ENCODE measurements at regions not wholly inside any gene's neighbourhood (a gene's known extent, or its start where the extent isn't known, plus 50 kb on each side); places are given as distances from the start of the nearest gene placed in this dataset.

- no peaks in the 10 kb centered on the region for H3K36me3 ChIP-seq
- no peaks in the 10 kb centered on the region for H3K9me3 ChIP-seq
- no peak overlapping the region for H3K9ac ChIP-seq (ENCODE audit: low read depth in 2 of 2, low read length in 2 of 2)
- H3K4me3 ChIP-seq, result no peak overlapping the region
- H3K27me3 ChIP-seq, result no peaks in the 10 kb centered on the region
- TF ChIP-seq CTCF (IDR thresholded peaks at IDR 0.05), result no peak
- intact Hi-C loops (cut with DNase I), result no loop called here
- no peaks in the 10 kb centered on the region for H3K4me1 ChIP-seq
- H3K27ac ChIP-seq, result no peak overlapping the region
- no peak for DNase-seq
Observed at GRCh38 chr13:73803997-73804396, 330.2 kb downstream of the KLF12 start.

DNA sequence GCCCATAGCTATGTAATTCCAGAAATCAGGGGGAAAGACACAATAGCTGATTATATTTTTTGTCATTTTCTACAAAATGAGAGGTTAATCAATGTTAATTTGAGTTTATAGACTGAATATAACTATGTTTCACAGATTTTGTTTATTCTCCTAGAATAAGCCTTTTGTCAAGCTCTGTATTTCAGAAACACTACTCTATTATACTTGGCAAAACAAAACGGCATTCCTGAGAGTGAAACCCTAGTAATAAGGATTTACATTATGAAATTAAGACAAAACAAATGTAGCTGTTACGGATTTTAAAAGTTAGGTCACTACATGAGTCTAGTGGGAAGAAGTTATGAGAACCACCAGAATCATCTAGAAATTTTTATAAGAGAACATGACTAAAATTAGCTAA is 334.2 kb downstream of the KLF12 start:
- Histone ChIP-seq H3K27me3 (no peaks in the 10 kb centered on the region), H3K9me3 (no peaks in the 10 kb centered on the region), H3K4me3 (no peak overlapping the region), H3K27ac (no peak overlapping the region), H3K9ac (ENCODE audit: low read depth in 2 of 2, low read length in 2 of 2) (no peak overlapping the region), H3K4me1 (no peaks in the 10 kb centered on the region), H3K36me3 (no peaks in the 10 kb centered on the region)
- no peak for DNase-seq
- TF ChIP-seq CTCF (IDR thresholded peaks at IDR 0.05), result no peak
- intact Hi-C loops (cut with DNase I), result no loop called here

- Histone ChIP-seq H3K9me3 (no peaks in the 10 kb centered on the region), H3K36me3 (no peaks in the 10 kb centered on the region), H3K9ac (ENCODE audit: low read depth in 2 of 2, low read length in 2 of 2) (no peak overlapping the region), H3K27me3 (no peaks in the 10 kb centered on the region), H3K4me1 (no peaks in the 10 kb centered on the region), H3K27ac (no peak overlapping the region), H3K4me3 (no peak overlapping the region)
- DNase-seq, result no peak
- TF ChIP-seq CTCF (IDR thresholded peaks at IDR 0.05), result no peak
- intact Hi-C loops (cut with DNase I), result no loop called here
Observed at GRCh38 chr13:73794755-73795154, 339.4 kb downstream of the KLF12 start.

DNA sequence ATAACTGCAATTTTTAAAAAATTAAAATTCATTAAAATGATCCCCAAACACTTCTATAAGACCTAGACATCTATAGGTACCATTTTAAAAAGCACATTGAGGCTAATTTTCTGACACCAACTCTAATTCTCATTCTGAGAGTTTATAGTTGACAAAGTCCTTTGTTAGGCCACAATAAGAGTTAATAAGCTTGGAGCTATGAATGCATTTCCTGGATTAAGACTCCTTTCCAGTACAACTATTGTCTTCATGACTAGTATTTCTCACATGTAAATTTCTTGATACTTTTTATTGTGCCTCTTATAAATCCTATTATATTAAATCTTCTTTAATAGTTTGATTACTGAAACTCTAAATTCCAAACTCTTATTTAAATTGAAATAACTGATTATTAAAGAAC is 340.8 kb downstream of the KLF12 start:
- no peaks in the 10 kb centered on the region for H3K27me3 ChIP-seq
- H3K36me3 ChIP-seq, result no peaks in the 10 kb centered on the region
- no peak overlapping the region for H3K4me3 ChIP-seq
- H3K4me1 ChIP-seq, result no peaks in the 10 kb centered on the region
- no peak overlapping the region for H3K27ac ChIP-seq
- no peaks in the 10 kb centered on the region for H3K9me3 ChIP-seq
- no peak overlapping the region for H3K9ac ChIP-seq (ENCODE audit: low read depth in 2 of 2, low read length in 2 of 2)
- no peak for DNase-seq
- TF ChIP-seq CTCF (IDR thresholded peaks at IDR 0.05), result no peak
- intact Hi-C loops (cut with DNase I), result no loop called here

GRCh38 chr13:73792796-73793195 is 341.4 kb downstream of the KLF12 start:
- Histone ChIP-seq H3K36me3 (no peaks in the 10 kb centered on the region), H3K9ac (ENCODE audit: low read depth in 2 of 2, low read length in 2 of 2) (no peak overlapping the region), H3K27ac (no peak overlapping the region), H3K27me3 (no peaks in the 10 kb centered on the region), H3K4me3 (no peak overlapping the region), H3K9me3 (no peaks in the 10 kb centered on the region), H3K4me1 (no peaks in the 10 kb centered on the region)
- intact Hi-C loops (cut with DNase I), result no loop called here
- no peak for DNase-seq
- no peak for TF ChIP-seq CTCF (IDR thresholded peaks at IDR 0.05)

All from colonic mucosa (tissue), 4 donors.